ENCODE measurements at regions not wholly inside any gene's neighbourhood (a gene's known extent, or its start where the extent isn't known, plus 50 kb on each side); places are given as distances from the start of the nearest gene placed in this dataset.

DNA sequence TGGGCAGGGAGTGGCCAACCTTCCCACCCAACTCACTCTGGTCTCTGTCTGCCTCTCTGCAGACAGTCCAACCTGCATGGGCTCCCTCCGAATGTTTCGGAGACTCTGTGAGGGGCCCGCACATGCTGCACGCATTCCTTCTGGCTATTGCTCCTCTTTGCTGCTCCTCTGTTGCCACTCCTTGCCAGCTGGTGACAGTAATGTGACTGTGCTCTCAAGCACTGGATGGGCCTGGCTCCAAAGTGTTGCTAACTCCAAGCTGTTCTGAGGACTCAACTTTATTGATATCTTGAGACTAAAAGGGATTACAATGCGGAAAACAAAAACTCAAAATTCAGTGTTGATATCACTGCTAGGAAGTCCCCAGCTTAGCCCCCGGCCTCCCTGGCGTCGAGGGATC is 105.4 kb upstream of the KIF5B start:
- Histone ChIP-seq H3K9ac (ENCODE audit: low read length in 3 of 3) (no peak overlapping the region), H3K27me3 (ENCODE audit: control insufficient read depth, insufficient read depth, low read length) (no peaks in the 10 kb centered on the region), H3K9me3 (ENCODE audit: control insufficient read depth in 2 of 3, insufficient read depth in 1 of 3, low read length in 3 of 3) (no peaks in the 10 kb centered on the region), H3K4me1 (ENCODE audit: control insufficient read depth in 2 of 3, insufficient read depth in 2 of 3, low read depth in 1 of 3, low read length in 3 of 3) (no peaks in the 10 kb centered on the region), H3K27ac (ENCODE audit: low read depth in 2 of 2, low read length in 2 of 2) (no peak overlapping the region), H3K4me3 (ENCODE audit: low read length in 3 of 3) (no peak overlapping the region), H3K36me3 (ENCODE audit: control insufficient read depth in 2 of 3, insufficient read depth in 3 of 3, low read length in 3 of 3) (no peaks in the 10 kb centered on the region)
- DNase-seq (no peak), FAIRE-seq (no peak)
- intact Hi-C loops (cut with DNase I): no loop called here
- TF ChIP-seq, protein P1, sequence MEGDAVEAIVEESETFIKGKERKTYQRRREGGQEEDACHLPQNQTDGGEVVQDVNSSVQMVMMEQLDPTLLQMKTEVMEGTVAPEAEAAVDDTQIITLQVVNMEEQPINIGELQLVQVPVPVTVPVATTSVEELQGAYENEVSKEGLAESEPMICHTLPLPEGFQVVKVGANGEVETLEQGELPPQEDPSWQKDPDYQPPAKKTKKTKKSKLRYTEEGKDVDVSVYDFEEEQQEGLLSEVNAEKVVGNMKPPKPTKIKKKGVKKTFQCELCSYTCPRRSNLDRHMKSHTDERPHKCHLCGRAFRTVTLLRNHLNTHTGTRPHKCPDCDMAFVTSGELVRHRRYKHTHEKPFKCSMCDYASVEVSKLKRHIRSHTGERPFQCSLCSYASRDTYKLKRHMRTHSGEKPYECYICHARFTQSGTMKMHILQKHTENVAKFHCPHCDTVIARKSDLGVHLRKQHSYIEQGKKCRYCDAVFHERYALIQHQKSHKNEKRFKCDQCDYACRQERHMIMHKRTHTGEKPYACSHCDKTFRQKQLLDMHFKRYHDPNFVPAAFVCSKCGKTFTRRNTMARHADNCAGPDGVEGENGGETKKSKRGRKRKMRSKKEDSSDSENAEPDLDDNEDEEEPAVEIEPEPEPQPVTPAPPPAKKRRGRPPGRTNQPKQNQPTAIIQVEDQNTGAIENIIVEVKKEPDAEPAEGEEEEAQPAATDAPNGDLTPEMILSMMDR (IDR thresholded peaks at IDR 0.05; ENCODE audit: borderline replicate concordance, extremely low read depth, insufficient read depth): no peak

DNA sequence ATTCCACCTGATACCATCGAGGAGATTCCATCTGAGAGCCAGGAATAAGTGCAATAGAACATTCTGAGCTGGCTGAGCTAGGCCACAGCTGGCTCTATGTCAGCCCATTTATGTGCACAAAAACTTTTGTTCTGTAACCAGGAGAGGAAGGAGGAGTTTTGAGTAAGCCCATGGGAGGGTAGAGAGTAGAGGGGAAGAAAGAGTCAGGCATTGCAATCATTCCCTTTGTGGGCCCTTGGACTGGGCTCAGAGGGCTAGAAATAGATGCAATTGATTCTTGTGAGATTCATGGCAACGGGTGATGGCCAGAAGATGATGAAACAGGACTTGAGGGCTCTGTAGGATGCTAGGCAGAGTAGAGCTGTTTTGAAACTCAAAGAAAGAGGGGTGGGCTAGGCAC is 104.6 kb upstream of the KIF5B start:
- no peaks in the 10 kb centered on the region for H3K27me3 ChIP-seq (ENCODE audit: control insufficient read depth, insufficient read depth, low read length)
- H3K4me1 ChIP-seq (ENCODE audit: control insufficient read depth in 2 of 3, insufficient read depth in 2 of 3, low read depth in 1 of 3, low read length in 3 of 3): no peaks in the 10 kb centered on the region
- no peak for DNase-seq
- H3K9ac ChIP-seq (ENCODE audit: low read length in 3 of 3): no peak overlapping the region
- H3K27ac ChIP-seq (ENCODE audit: low read depth in 2 of 2, low read length in 2 of 2): no peak overlapping the region
- TF ChIP-seq, protein P1 (IDR thresholded peaks at IDR 0.05; ENCODE audit: borderline replicate concordance, extremely low read depth, insufficient read depth): no peak
- no peaks in the 10 kb centered on the region for H3K36me3 ChIP-seq (ENCODE audit: control insufficient read depth in 2 of 3, insufficient read depth in 3 of 3, low read length in 3 of 3)
- intact Hi-C loops (cut with DNase I): no loop called here
- no peaks in the 10 kb centered on the region for H3K9me3 ChIP-seq (ENCODE audit: control insufficient read depth in 2 of 3, insufficient read depth in 1 of 3, low read length in 3 of 3)
- no peak overlapping the region for H3K4me3 ChIP-seq (ENCODE audit: low read length in 3 of 3)
- no peak for FAIRE-seq

DNA sequence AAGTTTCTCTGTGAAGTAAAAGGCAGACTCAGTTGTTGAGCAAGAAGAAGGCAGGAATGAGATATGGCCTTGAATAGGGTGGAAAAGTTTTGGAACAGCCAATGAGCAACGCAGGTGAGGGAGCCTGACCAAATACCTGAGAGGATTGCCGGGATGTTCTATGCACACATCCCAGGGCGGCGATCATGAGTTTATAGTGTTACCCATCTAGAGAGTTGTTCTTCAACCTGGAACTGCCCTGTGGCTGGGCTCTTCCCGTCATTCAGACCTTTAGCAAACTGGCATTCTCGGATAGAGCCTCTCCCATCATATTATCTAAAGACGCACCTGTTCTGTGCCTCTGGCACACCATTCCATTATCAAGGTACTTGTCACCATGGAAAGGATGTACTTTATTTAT is 103.0 kb upstream of the KIF5B start:
- peaks cover 0 to 2% (median 0%) of the 10 kb centered on the region in 3 donors for H3K9me3 ChIP-seq (ENCODE audit: control insufficient read depth in 2 of 3, insufficient read depth in 1 of 3, low read length in 3 of 3)
- intact Hi-C loops (cut with DNase I): no loop called here
- FAIRE-seq (no peak), DNase-seq (no peak)
- H3K9ac ChIP-seq (ENCODE audit: low read length in 3 of 3): no peak overlapping the region
- TF ChIP-seq, protein P1 (IDR thresholded peaks at IDR 0.05; ENCODE audit: borderline replicate concordance, extremely low read depth, insufficient read depth): no peak
- no peaks in the 10 kb centered on the region for H3K36me3 ChIP-seq (ENCODE audit: control insufficient read depth in 2 of 3, insufficient read depth in 3 of 3, low read length in 3 of 3)
- no peak overlapping the region for H3K27ac ChIP-seq (ENCODE audit: low read depth in 2 of 2, low read length in 2 of 2)
- no peaks in the 10 kb centered on the region for H3K4me1 ChIP-seq (ENCODE audit: control insufficient read depth in 2 of 3, insufficient read depth in 2 of 3, low read depth in 1 of 3, low read length in 3 of 3)
- H3K27me3 ChIP-seq (ENCODE audit: control insufficient read depth, insufficient read depth, low read length): no peaks in the 10 kb centered on the region
- no peak overlapping the region for H3K4me3 ChIP-seq (ENCODE audit: low read length in 3 of 3)

DNA sequence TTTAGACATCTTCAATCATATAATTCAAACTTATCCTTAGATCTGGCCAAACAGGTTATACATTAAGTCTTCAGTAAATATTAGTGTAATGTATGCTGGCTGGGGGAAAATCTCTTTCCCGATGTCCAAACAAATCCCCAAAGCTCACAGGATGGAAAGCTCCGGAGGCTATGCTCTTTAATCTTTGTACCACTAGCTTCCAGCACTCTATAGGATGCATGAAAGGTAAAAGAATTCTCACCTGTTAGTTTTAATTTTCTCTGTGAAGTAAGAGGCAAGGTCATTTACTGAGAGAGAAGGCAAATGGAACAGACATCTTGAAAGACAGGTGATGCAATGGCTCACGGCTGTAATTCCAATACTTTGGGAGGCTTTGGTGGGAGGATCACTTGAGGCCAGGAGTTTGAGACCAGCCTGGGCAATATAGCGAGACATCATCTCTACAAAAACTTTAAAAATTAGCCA is 99.8 kb upstream of the KIF5B start:
- no peaks in the 10 kb centered on the region for H3K27me3 ChIP-seq (ENCODE audit: control insufficient read depth, insufficient read depth, low read length)
- peaks cover 0 to 14% (median 7%) of the 10 kb centered on the region in 3 donors for H3K9me3 ChIP-seq (ENCODE audit: control insufficient read depth in 2 of 3, insufficient read depth in 1 of 3, low read length in 3 of 3)
- TF ChIP-seq, protein P1 (IDR thresholded peaks at IDR 0.05; ENCODE audit: borderline replicate concordance, extremely low read depth, insufficient read depth): no peak
- no peak overlapping the region for H3K9ac ChIP-seq (ENCODE audit: low read length in 3 of 3)
- no peak overlapping the region for H3K4me3 ChIP-seq (ENCODE audit: low read length in 3 of 3)
- no peaks in the 10 kb centered on the region for H3K4me1 ChIP-seq (ENCODE audit: control insufficient read depth in 2 of 3, insufficient read depth in 2 of 3, low read depth in 1 of 3, low read length in 3 of 3)
- no peaks in the 10 kb centered on the region for H3K36me3 ChIP-seq (ENCODE audit: control insufficient read depth in 2 of 3, insufficient read depth in 3 of 3, low read length in 3 of 3)
- no peak for FAIRE-seq
- no peak overlapping the region for H3K27ac ChIP-seq (ENCODE audit: low read depth in 2 of 2, low read length in 2 of 2)
- no peak for DNase-seq
- intact Hi-C loops (cut with DNase I): no loop called here

All from kidney (tissue), 13 donors.